NOMO-1 treated with DMSO at 0.1 percent for 48 hours (cell line): ENCODE measurements at regions not wholly inside any gene's neighbourhood (a gene's known extent, or its start where the extent isn't known, plus 50 kb on each side); places are given as distances from the start of the nearest gene placed in this dataset.
A peak's percentile ranks its signal among the peaks of the same experiment; 100 is the strongest.

ENCODE experiments used
- DNase-seq: peaks from one replicate; lab custom pipeline; 2025; ENCODE audit not compliant: unreplicated experiment; lab: John Stamatoyannopoulos, UW

DNA sequence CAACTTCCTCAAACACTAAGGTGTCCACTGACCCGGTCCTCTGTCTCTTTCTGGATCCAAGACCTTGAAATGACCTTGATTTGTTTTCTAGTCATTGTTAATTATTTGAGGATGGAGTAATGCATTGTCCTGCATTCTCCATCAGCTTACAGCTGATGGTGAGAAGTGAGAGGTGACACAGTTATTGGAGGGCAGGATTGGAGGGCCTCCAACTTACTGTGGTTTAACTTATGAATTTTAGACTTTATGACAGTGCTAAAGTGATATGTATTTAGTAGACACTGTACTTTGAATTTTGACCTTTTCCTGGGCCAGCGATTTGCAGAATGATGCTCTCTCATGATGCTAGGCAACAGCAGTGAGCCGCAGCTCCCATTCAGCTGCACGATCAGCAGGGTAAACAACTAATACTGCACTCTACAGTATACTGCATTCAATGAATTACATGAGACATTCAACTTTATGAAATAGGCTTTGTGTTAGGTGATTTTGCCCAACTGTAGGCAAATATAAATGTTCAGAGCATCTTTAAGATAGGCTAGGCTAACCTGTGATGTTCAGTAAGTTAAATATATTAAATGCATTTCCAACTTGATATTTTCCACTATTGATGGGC, 200.0 kb upstream of the MEX3C start:
- no peak for DNase-seq

DNA sequence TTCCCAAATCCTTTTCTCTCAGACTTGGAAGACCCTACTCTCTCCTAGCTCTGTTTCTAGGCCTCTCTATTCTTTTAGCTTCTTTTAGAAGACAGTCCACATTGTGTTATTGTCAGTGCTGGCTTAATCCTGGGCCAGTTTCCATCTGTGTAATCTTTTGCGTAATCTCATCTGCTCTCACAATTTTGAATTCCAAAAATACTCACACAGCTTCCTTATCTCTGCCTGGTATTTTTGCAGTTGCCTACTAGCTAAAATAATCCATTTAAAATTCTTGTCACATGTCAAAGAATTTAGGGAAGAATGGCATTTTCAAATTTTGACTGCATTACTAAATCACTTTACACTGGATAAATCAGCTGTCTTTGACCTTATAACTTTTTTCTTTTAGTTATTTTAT, 200.6 kb upstream of the MEX3C start:
- no peak for DNase-seq

DNA sequence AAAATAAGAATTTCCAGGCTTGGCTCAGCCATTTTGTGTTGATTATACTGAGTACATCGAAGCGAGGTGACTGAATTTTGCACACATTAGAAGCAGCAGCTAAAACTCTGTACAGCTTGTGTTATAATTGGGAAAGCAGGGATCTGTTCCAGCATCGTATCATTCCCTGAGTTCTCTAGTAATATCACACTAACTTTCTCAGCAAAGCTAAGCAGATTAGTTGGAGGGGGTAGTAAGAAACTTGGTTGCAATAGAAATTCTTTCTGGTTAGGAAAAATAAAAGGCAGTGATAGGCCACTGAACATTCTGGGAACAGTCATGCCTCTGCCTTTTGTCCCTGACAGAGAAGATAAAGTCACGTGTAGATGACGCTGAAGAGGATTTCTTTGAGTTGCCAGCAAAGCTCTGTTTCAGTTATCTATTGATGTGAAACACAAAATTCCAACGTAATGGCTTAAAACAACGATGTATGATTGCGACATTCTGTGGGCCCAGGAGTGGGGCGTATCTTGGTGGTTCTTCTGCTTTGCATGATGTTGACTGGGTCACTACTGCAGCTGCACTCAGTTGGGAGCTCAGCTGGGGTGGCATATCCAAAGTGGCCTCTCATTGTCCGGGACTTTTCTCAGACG, 202.1 kb upstream of the MEX3C start:
- no peak for DNase-seq

DNA sequence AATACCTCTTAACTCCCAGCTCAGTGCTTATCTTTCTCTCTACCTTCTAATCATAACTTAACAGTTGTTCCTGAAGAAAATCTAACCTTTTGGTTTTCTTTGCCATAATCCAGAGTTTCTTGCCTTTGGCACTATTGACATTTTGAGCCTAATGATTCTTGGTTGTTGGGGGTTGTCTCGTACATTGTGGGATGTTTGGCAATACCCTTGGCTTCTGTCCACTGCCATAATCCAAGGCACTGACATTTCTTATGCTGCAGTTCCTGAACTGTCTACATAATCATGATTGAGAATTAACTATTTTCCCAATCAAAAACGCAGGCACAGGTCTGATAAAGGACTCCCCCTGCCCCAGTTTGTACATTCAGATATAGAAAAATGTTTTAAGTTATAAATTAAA, 203.2 kb upstream of the MEX3C start:
- no peak for DNase-seq

DNA sequence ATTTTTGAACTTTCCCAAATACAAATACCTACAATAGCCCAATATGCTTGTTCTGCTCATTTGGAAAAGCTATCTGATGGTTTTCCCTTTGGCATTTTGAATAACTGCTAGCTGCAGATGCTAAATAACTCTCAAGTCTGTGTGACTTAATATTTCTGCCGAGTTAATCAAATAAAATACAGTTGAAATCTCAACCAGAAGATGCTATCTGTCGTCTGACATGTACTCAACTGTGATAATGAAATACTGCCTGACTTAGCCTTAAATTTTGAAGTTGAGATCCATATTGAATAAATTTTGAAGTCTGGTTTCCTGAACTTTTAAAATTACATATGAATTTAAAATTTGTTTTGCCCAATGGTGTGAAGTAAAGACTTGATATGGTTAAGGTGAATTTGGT, 204.4 kb upstream of the MEX3C start:
- no peak for DNase-seq

DNA sequence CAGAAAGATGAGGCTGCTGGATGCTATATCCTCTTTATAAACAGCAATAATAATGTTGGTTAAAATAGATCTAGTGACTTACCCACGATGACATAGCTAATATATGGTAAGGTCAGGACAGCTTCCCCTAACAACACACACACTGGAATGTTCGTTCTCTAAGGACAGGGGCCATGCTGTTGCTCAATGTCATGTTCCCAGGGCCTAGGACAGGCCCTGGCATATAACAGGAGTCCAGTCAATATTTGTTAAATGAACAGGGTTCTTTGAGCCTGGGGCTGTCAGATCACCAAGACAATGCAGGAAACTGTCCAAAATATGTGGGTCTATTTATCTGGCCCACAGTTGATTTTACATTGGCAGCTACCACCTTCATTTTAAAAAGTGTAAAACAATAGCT, 207.1 kb upstream of the MEX3C start:
- DNase-seq, result no peak

DNA sequence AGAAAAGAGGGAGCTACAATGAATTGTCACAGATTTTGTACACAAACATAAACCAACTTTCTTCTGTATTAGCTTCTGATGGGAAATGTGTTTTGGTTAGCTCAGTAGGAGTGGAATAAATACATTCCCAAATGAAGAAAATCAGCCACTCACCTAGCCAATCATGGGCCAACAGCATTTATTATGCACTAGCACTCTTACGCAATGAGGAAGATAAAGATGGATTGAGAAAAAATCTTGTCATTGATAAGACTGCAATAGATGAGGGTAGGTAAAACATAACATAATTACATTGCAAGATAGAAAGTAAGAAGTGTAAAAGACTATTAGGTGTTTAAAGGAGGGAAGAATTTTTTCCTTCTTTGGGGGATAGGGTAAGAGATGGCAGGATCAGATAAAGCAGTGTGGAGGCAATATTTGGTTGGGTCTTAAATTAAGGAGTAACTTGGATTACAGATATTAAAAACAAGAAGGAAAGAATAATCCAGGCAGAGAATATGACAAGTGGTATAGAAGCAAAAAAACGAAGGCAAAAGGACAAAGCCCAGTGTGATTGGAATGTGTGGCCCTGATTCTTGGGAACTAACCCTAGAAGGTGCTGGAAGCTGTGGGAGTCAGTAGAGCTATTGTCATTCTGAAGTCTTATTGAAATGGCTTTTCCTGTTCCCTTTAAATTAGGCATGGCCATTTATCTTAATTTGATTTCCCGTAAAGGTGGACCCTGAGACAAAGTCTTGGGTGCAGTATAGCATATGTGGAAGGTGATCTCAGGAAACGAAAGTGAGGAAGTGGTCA, 208.4 kb upstream of the MEX3C start:
- no peak for DNase-seq

DNA sequence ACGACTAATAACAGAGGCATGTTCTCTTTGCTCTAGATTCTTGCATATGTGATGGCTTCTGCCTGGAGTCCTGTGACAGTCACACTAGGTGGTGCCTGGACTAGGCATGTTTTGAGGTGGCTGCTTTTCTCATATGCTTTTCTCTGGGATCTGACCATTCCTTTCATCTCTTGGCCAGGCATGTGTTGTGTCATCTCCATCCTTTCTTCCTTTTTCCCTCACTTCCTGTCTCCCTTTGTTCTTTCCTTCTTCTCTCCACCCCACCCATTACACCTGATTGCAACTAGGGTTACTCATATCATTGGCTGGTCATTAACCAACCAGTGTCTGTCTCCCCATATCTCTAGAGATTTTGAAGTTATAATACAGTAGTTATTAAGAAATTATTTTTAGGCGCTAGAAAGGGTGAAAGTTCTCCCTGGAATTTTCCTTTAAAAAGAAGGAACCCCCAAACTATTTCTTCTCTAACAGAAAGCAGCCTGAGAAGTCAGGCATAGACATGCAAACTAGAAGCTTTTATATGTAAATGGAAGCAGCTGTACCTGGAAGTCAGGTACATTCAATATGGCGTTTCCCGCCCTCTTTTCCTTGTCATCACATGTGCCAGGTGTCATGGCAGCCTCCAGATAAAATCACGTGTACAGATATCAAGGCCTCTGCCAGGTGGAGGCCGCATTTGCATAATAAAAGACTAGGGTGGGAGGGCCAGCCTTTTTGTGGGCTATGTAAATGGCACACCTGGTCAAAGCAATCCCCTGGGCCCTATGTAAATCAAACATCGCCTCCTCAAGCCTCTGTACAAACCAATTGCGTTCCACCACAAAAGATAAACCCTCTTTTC, 220.4 kb upstream of the MEX3C start:
- DNase-seq, result no peak

DNA sequence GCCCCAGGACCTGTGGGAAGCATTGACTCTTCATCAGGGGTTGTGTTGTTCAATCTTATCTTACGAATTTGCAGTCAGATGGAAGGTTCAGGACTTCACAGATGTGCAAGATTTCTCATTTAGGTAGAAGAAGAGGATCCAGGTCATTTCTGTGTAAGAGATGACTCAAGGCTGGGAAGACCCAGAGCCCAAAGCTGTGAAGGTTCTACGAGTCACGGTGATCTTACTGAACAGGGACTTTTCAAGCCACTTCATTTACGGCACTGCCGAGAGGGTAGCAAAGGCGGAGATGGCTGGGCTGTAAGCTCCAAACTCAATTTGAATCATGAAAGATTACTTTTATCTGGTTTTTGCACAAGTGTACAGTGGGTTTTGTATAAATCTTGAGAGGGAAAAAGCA, 228.0 kb upstream of the MEX3C start:
- DNase-seq, result no peak

DNA sequence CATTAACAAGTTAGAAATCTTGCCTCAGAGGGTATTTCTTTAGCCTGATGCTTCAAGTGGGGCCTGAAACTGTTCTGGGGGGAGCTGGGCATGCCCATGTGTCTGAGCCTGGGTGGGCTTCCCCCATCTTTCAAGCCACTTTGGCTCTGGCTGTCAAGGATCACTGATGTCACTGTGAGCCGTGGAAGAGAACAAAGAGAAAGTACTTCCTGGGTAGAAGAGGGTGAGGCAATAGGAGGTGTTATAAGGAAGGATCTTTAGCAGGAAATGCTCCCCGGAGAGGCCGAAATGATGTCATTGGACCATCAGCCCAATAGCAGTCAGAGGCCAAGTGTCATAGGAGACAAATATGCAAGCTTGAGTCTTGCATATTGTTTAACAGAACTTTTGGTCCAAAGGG, 228.4 kb upstream of the MEX3C start:
- no peak for DNase-seq

DNA sequence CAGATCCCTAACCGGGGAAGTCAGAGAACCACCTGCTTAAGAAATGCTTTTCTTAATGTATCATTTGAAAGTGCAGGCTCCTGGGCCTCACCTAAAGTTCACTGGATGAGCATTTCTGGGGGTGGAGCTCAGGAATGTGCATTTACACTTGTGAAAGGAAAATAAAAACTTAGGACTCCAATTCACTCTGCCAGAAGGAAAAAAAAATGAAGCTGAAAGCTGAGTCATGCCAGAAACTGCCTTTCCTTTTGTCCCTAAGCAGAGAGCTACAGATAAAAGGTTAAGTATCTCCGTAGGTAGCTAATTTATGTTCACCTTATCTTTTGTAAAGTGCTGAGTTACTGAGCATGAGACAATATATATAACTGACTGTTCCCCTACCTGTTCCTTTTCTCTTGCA, 229.5 kb upstream of the MEX3C start:
- DNase-seq, result no peak

DNA sequence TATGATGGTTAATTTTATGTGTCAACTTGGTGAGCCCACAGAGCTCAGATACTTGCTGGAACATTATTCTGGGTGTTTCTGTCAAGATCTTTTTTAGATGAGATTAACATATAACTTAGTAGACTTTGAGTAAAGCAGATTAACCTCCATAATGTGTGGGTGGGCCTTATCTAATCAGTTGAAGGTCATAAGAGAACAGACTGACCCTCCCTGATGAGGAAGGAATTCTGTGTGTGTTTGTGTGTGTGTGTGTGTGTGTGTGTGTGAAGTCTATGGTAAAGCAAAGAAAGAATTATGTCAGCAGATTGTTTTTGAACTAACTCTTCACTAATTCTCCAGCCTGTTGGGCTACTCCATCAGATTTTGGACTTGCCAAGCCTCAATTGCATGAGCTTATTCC, 232.2 kb upstream of the MEX3C start:
- no peak for DNase-seq

DNA sequence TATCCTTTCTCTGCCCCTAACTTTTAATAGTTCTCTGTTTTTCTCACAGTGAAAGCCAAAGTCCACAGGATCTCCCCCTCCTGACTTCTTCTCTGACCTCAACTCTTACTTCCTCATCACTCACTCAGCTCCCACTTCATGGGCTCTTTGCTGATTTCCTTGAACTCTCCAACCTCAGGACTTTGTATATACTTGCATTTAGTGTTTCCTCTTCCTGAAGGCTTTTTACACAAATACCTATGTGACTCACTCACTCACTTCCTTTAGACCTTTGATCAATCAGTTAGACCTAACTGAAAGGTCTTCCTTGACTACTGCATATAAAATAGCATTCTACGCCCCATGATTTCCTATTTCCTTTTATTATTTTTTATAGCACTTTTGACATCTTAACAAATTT, 233.1 kb upstream of the MEX3C start:
- peak; percentile 3 for DNase-seq

DNA sequence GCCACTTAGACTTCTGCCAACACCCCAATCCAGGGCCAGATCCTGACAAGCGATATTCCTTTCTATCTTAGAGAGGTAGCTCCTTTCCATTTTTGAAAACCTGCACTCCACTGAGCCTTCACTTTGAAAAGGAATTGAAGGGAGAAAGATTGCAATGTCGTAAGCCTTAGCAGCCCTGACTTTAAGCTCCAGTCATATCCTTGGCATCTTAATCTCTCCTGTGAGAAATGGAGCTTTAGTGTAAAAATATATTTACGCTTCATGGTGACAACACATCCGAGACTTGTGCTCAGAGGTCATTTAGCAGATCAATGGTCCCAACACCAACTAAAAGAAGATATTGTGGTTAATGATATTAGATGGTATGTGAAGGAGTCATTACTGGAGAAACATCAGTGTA, 235.8 kb upstream of the MEX3C start:
- DNase-seq, result no peak

DNA sequence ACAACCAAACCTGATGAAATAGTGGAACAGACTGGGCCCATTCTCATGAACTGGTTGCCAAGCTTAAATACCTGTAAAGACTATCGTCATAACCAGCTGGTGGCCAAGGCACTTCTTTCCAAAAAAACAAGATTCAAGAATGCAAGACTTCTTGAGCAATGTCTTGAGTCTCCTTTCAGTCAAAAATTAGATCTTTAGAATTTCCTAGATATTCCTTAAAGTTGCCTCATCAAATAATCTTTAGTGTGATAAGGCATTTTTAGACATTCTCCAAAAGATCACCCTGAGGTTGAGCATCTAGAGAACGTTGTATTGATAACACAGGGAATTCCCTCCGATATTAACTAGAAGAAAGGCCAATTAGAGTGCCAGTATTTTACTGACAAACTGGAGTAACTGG, 236.4 kb upstream of the MEX3C start:
- no peak for DNase-seq

DNA sequence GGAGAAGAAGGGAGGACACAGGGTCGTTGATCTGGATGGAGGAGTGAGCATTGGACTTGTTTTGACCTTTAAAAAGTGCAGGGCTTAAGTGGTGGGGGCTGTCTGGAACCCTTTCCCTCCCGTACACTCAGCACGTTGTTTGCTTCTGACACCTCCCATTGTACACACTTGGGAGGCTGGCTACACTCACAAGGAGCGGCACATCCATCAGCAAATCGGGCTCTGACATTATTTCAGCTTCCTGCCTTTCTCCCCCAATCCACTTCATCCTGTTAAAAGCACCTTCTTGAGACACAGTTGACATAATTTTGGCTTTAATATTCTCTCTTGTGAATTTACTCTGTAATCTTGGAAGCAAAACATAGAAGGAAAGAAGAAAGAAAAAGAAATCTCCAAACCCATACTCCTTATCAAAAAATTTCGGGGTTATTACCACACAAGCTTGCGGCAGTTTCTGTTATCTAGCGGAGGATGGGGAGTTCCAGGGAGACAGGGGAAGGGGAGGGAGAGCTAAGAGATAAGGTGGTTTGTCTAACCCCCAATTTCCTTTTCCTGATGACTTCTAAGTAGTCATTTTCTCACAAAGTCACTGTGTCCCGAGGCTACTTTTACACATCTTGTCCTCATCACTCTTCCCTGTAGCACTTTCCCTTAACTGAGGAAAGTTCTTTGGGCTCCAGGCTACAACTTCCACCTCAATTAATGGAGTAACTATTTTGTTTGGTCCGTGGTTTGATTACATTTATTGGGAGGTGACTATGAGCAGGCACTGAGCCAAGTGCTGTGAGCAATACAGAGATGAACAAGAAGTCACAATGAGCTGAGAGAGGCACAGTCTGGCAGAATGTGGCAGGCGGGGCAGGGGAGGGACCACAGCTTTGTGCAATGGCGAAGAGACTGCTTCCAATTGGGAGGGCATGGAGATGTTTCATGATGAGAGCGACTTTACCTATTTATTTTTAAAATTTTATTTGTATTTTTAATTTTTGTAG, 240.1 kb upstream of the MEX3C start:
- no peak for DNase-seq

DNA sequence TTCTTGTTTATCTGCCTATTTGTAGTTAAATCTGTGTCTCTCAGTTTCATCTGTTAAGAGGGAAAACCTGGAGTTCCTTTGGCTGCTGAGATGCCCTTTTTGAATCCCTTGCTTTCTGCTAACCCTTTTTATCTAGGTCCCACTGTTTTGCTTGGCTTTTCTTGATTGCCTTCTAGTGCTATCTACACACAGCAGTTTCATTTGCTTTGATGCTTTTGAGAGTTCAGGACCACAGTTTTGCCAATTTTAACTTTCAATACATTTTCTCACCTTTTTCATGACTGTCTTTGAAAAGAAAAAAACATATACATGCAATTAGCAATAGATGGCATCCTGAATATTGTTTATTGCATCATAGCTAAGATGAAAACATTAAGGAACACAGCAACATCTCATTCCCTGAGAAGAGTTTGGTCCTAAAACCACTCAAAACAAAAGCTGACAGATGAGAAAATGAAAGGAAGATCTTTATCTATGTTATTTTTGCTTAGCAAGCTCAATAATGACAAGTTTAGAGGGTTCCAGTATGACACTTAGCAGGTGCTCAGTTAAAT, 241.4 kb upstream of the MEX3C start:
- DNase-seq, result no peak

DNA sequence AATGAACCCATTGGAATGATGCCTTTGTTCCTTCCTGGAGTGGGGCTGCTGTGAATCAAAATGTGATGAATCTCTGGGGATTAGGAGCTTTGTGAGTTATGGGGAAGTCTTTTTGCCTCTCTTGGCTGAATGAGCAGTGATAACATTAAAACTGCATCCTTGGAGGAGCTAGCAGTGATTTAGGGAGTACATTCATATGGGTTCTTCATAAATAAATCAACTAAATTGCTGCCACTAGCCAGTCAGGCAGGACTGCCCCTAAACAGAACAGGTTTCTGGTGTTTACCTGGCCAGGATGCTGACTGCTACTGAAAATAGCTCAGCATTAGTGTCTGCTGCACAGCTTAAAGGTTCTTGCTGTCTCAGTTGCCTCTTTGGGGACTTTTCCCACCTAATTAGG, 244.5 kb upstream of the MEX3C start:
- no peak for DNase-seq

DNA sequence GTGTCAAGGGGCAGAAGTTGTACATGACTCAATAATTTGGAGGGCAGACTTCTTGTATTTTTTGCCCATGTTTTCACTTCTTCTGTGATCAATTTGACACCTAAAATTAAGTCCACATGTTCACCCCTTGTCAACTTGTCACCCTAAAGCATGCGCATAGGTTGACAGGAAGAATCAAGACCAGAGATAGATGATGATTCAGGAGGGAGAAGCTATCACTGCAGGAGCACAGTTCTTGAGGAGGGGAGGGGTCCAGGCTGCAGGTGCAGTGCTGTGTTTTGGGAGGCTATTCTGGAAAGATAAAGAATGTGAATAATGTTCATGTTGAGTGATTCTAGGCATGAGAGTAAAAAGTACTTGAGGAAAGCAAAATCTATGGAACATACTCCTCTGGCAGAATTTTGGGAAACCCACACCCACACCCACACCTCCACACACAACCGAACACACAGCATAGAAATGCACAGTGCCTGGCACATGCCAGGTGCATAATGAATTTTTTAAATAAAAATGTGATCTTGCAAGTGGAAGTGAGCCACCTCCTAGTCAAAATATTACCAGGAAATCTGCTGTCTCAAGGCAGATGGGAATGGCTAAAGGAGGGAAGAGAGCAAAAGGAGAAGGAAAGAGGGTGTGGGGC, 249.2 kb upstream of the MEX3C start:
- DNase-seq, result no peak
